NCI-H2107 treated with DMSO at 0.1 percent for 48 hours (cell line): ENCODE measurements at regions not wholly inside any gene's neighbourhood (a gene's known extent, or its start where the extent isn't known, plus 50 kb on each side); places are given as distances from the start of the nearest gene placed in this dataset.
"Not testable (repeated sequence)": the region's sequence is repeated elsewhere in the genome, so short reads cannot be mapped to it uniquely, and the experiment has no call there.

Source experiments
- DNase-seq: peaks from one replicate; lab custom pipeline; 2025; ENCODE audit not compliant: unreplicated experiment; lab: John Stamatoyannopoulos, UW

DNA sequence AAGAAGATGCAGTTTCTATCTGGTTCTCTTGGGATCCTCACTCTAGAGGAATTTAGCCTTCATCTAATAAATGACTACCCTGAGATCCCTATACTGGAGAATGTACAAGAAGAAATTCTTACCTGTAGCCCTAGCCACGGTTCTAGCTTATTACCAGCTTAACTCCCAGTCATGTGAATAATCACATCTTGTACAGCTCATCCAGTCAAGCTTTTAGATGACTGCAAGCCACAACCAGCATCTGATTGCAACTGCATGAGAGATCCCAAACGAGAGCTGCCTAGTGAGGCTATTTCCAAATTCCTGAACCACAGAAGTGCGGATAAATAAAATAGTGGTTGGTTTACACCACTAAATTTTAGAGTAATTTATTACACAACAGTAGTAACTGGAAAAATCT lies 196.0 kb upstream of the CPHXL start:
- DNase-seq: no peak

DNA sequence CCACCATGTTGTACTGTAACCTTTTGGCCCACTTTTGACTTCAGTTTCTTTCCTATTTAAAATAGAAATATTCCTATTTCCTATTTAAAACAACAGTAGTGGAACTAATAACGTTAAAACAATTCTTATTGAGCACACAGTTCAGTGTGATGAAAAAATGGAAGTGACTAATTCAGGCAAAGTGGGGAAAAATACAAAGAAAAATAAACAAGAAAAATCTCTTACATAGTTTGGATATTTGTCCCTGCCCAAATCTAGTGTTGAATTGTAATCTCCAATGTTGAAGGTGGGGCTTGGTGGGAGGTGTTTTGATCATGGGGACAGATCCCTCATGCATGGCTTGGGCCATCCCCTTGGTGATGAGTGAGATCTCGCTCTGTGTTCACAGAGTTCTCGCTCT lies 198.1 kb upstream of the CPHXL start:
- no peak for DNase-seq

- DNase-seq: no peak
Measured at GRCh38 chr16:75927810-75928209, 201.5 kb upstream of the CPHXL start.

DNA sequence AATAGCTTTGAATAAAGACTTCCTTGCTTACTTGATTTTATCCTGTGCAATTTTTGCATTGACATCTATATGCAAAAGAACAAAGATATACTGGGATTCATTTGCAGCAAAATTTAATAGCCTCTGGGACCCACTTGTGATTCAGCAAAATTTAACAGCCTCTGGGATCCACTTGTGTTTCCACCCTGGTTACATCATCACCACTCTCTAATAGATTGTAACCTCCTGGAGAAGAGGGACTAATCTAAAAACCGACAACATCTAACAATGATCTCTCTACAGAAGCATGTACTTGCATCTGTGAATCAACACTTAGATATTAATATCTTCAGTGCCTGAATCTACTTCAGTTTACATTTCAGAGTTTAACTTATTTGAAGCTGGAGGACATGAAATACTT lies 202.0 kb upstream of the CPHXL start:
- no peak for DNase-seq

DNA sequence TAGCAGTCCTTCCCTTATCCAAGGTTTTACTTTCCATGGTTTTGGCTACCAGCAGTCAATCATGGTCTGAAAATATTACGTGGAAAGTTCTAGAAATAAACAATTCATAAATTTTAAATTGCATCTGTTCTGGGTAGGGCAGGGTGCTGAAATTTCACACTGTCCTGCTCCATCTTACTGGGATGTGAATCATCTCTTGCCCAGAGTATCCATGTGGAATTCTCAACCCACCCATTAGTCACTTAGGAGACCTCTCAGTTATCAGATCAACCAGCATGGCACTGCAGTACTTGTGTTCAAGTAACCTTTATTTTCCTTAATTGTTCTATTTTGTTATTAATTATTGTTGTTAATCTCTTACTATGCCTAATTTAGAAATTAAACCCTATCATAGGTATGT lies 202.8 kb upstream of the CPHXL start:
- DNase-seq: no peak

DNA sequence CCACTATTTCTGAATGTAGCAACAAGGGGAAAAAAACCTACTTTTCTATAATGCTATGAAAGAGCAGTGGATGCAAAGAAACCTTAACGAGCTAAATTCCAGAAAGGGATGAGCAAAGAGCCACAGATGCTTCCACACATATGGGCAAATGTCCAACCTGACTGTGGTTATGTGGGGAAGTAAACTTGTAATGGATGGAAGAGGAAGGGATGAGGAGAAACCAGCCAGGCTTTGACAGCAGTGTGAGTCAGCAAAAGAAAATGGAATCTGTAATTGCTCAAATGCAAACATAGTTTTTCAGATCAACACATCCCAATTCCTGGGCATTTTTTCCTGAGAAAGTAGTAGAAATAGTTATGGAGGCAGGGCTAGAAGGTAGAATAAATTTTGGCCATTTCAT lies 204.8 kb upstream of the CPHXL start:
- no peak for DNase-seq

GRCh38 chr16:75931970-75932369 lies 205.7 kb upstream of the CPHXL start:
- DNase-seq: no peak

GRCh38 chr16:75938818-75939217 lies 212.5 kb upstream of the CPHXL start:
- DNase-seq: no peak

DNA sequence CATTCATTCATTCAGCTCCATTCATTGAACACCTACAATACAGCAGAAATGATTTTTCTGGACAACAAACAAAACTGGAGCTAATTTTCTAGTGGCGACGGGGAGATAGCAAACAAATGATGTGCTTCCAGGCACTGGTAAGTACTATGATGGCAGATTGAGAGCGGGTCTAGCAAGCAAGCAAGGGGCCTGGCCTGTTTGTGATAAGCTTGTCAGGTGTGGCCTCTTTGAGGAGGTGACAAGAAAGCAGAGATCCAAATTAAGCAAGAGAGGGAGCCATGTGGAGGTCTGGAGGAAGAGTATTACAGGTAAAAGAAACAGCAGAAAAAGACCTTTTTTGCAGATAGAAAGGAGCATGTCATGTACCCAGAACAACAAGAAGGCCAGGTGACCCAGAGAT lies 216.1 kb upstream of the CPHXL start:
- no peak for DNase-seq

DNA sequence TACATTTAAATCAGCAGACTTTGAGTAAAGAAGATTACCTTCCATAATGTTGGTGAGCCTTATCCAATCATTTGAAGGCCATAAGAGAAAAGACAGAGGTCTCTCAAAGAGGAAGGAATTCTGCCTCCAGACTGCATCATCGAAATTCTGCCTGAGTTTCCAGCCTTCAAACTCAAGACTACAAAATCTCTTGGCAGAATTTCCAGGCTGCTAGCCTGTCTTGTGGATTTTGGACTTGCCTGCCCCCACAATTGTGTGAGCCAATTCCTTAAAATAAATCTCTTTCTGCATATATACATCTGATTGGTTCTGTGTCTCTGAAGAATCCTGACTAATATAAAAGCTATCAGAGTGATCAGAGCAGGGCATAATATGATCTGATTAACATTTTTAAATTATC lies 216.6 kb upstream of the CPHXL start:
- DNase-seq: no peak

GRCh38 chr16:75943705-75944514 lies 217.6 kb upstream of the CPHXL start:
- DNase-seq: no peak

- DNase-seq: no peak
Measured at GRCh38 chr16:75945916-75946457, 219.7 kb upstream of the CPHXL start.

GRCh38 chr16:75947626-75948239 lies 221.4 kb upstream of the CPHXL start:
- no peak for DNase-seq

- no peak for DNase-seq
Measured at GRCh38 chr16:75948441-75948840, 222.2 kb upstream of the CPHXL start.

- no peak for DNase-seq
Measured at GRCh38 chr16:75948886-75949285, 222.6 kb upstream of the CPHXL start.

DNA sequence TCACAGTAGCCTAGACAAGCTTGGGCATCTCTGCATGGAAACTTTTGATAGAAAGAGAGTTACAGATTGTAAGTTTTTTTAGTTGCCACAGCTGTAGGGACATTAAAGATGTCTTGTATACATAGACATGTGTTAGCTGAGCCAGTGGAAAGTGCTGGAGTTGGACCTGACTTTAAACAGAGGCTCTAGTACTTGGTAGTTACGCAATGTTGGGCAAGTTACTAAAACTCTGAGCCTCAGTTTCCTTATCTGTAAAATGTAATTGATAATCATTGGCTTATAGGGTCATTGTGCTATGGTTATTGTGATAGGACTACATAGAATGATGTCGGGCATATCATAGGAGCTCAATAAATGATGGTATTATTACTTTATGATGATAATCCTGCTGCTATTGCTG lies 225.8 kb upstream of the CPHXL start:
- DNase-seq: no peak

GRCh38 chr16:75957870-75958269 lies 231.6 kb upstream of the CPHXL start:
- DNase-seq: no peak

GRCh38 chr16:75965504-75966374 lies 239.4 kb upstream of the CPHXL start:
- DNase-seq: no peak

GRCh38 chr16:75969120-75969519 lies 242.8 kb upstream of the CPHXL start:
- DNase-seq: not testable (repeated sequence)

DNA sequence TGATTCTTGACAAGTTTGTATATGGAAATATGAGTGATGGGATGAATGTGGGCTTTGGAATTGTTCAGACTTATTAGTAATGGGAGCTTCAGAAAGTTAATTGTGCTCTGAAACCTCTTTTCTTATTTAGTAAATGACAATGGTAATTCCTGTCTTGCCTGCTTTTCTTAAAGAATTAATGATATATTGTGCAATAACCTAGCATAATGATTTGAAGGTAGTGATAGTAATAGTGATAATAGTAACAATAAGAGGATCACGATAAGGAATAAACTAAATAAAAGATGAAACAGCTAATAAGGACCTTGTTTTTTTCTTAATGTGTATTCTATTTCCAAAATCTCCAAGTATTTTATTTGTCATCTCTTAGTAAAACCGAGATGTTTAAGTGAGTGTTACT lies 245.0 kb upstream of the CPHXL start:
- no peak for DNase-seq

GRCh38 chr16:75983296-75983695 lies 257.0 kb upstream of the CPHXL start:
- DNase-seq: no peak
